ENCODE measurements at regions not wholly inside any gene's neighbourhood (a gene's known extent, or its start where the extent isn't known, plus 50 kb on each side); places are given as distances from the start of the nearest gene placed in this dataset.

GRCh38 chr5:40384782-40385390 lies 294.8 kb upstream of the PTGER4 start:
- TF ChIP-seq L3MBTL2 (conservative IDR thresholded peaks at IDR 0.05) (no peak), FOXM1 (IDR thresholded peaks at IDR 0.05; ENCODE audit: borderline replicate concordance) (no peak), FOXA1 (IDR thresholded peaks at IDR 0.05) (no peak), SP1 (IDR thresholded peaks at IDR 0.05) (no peak), ARNT (IDR thresholded peaks at IDR 0.05) (no peak), CTBP1 (IDR thresholded peaks at IDR 0.05; ENCODE audit: borderline replicate concordance) (no peak), ZNF384 (IDR thresholded peaks at IDR 0.05) (no peak), FOXK2 (IDR thresholded peaks at IDR 0.05) (no peak), HDGF (IDR thresholded peaks at IDR 0.05; ENCODE audit: borderline replicate concordance) (no peak), NFRKB (IDR thresholded peaks at IDR 0.05) (no peak), ELF4 (IDR thresholded peaks at IDR 0.05) (no peak)
- ChIA-PET POLR2A (no interaction called here), CTCF (interaction anchor here (0.6 to 0.9 kb wide), 2 partner anchors 96 to 513 kb away, joined by 3 to 4 read pairs; no protein-coding TSS in a partner anchor)
- no peak for DNase-seq (ENCODE audit: extremely low spot score)

GRCh38 chr5:40383749-40384651 lies 295.7 kb upstream of the PTGER4 start:
- DNase-seq (ENCODE audit: extremely low spot score) = no peak
- CTCF ChIA-PET = interaction anchor here (0.9 kb wide), 1 partner anchor 512 kb away, joined by 4 read pairs; no protein-coding TSS in a partner anchor
- TF ChIP-seq ELF4 (IDR thresholded peaks at IDR 0.05) = no peak
- TF ChIP-seq L3MBTL2 (conservative IDR thresholded peaks at IDR 0.05) = no peak
- TF ChIP-seq BHLHE40 (IDR thresholded peaks at IDR 0.05; ENCODE audit: borderline replicate concordance) = no peak
- TF ChIP-seq SP1 (IDR thresholded peaks at IDR 0.05) = no peak
- no peak for TF ChIP-seq SUZ12 (IDR thresholded peaks at IDR 0.05)
- TF ChIP-seq TARDBP (IDR thresholded peaks at IDR 0.05) = no peak
- TF ChIP-seq NFRKB (IDR thresholded peaks at IDR 0.05) = no peak
- TF ChIP-seq, protein P1, sequence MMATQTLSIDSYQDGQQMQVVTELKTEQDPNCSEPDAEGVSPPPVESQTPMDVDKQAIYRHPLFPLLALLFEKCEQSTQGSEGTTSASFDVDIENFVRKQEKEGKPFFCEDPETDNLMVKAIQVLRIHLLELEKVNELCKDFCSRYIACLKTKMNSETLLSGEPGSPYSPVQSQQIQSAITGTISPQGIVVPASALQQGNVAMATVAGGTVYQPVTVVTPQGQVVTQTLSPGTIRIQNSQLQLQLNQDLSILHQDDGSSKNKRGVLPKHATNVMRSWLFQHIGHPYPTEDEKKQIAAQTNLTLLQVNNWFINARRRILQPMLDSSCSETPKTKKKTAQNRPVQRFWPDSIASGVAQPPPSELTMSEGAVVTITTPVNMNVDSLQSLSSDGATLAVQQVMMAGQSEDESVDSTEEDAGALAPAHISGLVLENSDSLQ (IDR thresholded peaks at IDR 0.05) = no peak
- no peak for TF ChIP-seq FOXK2 (IDR thresholded peaks at IDR 0.05)
- no peak for TF ChIP-seq CTBP1 (IDR thresholded peaks at IDR 0.05; ENCODE audit: borderline replicate concordance)
- no peak for TF ChIP-seq ZNF384 (IDR thresholded peaks at IDR 0.05)
- no peak for TF ChIP-seq LEF1 (IDR thresholded peaks at IDR 0.05; ENCODE audit: borderline replicate concordance)
- TF ChIP-seq HDGF (IDR thresholded peaks at IDR 0.05; ENCODE audit: borderline replicate concordance) = no peak
- POLR2A ChIA-PET = no interaction called here

DNA sequence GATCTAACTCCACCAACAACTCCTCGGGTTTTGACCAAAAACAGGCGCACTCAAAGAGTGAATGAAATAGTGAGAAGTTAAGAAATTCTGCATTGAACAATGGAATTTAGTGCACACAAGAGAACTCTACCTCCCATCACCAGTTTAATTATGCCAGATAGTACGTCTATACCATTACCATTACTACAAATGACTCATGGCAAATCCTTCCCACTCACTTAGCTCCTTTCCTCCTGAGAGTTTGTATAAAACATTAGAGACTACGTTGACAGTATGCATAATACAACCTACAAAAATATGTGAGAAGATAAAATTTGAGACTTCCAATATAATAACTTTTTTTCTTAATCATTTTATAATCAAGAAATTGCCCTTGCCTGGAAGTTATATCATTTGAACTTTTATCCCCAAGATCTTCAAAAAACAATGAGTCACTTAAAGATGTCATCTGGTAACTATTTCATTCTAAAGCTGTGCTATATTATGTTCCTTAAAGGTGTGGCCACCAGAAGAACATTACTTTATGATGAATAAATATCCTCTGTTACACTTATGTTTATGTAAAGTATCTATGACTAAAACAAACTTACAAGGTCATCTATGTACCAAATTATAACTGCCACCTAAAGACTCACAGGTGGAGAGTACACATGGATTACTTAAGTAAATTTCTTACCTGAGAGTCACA lies 297.9 kb upstream of the PTGER4 start:
- DNase-seq (ENCODE audit: extremely low spot score) = no peak
- ChIA-PET CTCF (no interaction called here), POLR2A (no interaction called here)
- TF ChIP-seq ZNF384 (IDR thresholded peaks at IDR 0.05) = no peak
- no peak for TF ChIP-seq FOXM1 (IDR thresholded peaks at IDR 0.05; ENCODE audit: borderline replicate concordance)
- no peak for TF ChIP-seq ELF4 (IDR thresholded peaks at IDR 0.05)
- no peak for TF ChIP-seq BHLHE40 (IDR thresholded peaks at IDR 0.05; ENCODE audit: borderline replicate concordance)
- TF ChIP-seq CTBP1 (IDR thresholded peaks at IDR 0.05; ENCODE audit: borderline replicate concordance) = no peak
- no peak for TF ChIP-seq FOXK2 (IDR thresholded peaks at IDR 0.05)
- TF ChIP-seq FOXA1 (IDR thresholded peaks at IDR 0.05) = no peak
- no peak for TF ChIP-seq TARDBP (IDR thresholded peaks at IDR 0.05)
- no peak for TF ChIP-seq NFRKB (IDR thresholded peaks at IDR 0.05)

- TF ChIP-seq HDGF (IDR thresholded peaks at IDR 0.05; ENCODE audit: borderline replicate concordance) (no peak), BHLHE40 (IDR thresholded peaks at IDR 0.05; ENCODE audit: borderline replicate concordance) (no peak), L3MBTL2 (conservative IDR thresholded peaks at IDR 0.05) (no peak), CTBP1 (IDR thresholded peaks at IDR 0.05; ENCODE audit: borderline replicate concordance) (no peak), LEF1 (IDR thresholded peaks at IDR 0.05; ENCODE audit: borderline replicate concordance) (no peak), NFRKB (IDR thresholded peaks at IDR 0.05) (no peak)
- ChIA-PET CTCF (no interaction called here), POLR2A (no interaction called here)
- no peak for DNase-seq (ENCODE audit: extremely low spot score)
Measured at GRCh38 chr5:40381016-40381415, 298.7 kb upstream of the PTGER4 start.

GRCh38 chr5:40378396-40379177 lies 301.1 kb upstream of the PTGER4 start:
- POLR2A ChIA-PET = no interaction called here
- DNase-seq (ENCODE audit: extremely low spot score) = no peak
- CTCF ChIA-PET = no interaction called here
- TF ChIP-seq TARDBP (IDR thresholded peaks at IDR 0.05) = no peak
- no peak for TF ChIP-seq ARNT (IDR thresholded peaks at IDR 0.05)
- TF ChIP-seq SUZ12 (IDR thresholded peaks at IDR 0.05) = no peak
- no peak for TF ChIP-seq NFRKB (IDR thresholded peaks at IDR 0.05)
- TF ChIP-seq FOXK2 (IDR thresholded peaks at IDR 0.05) = no peak
- TF ChIP-seq ZNF384 (IDR thresholded peaks at IDR 0.05) = no peak
- TF ChIP-seq L3MBTL2 (conservative IDR thresholded peaks at IDR 0.05) = no peak
- TF ChIP-seq CTBP1 (IDR thresholded peaks at IDR 0.05; ENCODE audit: borderline replicate concordance) = no peak
- TF ChIP-seq BHLHE40 (IDR thresholded peaks at IDR 0.05; ENCODE audit: borderline replicate concordance) = no peak
- no peak for TF ChIP-seq FOXA1 (IDR thresholded peaks at IDR 0.05)
- TF ChIP-seq SP1 (IDR thresholded peaks at IDR 0.05) = no peak
- TF ChIP-seq FOXM1 (IDR thresholded peaks at IDR 0.05; ENCODE audit: borderline replicate concordance) = no peak

DNA sequence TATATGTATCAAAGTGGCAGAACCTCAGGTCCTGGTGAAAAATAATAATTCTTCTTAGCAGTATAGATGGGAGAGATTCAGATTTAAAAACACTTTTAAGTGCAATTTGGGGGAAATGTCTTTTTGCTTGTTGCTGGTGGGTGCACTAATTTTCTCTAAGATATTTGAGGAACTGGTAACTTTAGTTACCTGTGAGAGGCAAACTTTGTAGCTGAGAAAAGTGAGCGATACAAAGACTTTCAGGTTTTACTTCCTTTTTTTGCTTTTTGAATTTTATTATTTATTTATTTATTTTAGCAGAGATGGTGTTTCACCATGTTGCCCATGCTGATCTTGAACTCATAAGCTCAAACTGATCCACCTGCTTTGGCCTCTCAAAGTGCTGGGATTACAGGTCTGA lies 303.1 kb upstream of the PTGER4 start:
- no peak for DNase-seq (ENCODE audit: extremely low spot score)
- no peak for TF ChIP-seq LEF1 (IDR thresholded peaks at IDR 0.05; ENCODE audit: borderline replicate concordance)
- no peak for TF ChIP-seq SP1 (IDR thresholded peaks at IDR 0.05)
- no peak for TF ChIP-seq BHLHE40 (IDR thresholded peaks at IDR 0.05; ENCODE audit: borderline replicate concordance)
- no peak for TF ChIP-seq FOXM1 (IDR thresholded peaks at IDR 0.05; ENCODE audit: borderline replicate concordance)
- no peak for TF ChIP-seq NFRKB (IDR thresholded peaks at IDR 0.05)
- no peak for TF ChIP-seq ARNT (IDR thresholded peaks at IDR 0.05)
- TF ChIP-seq TARDBP (IDR thresholded peaks at IDR 0.05) = no peak
- no peak for TF ChIP-seq SUZ12 (IDR thresholded peaks at IDR 0.05)
- TF ChIP-seq, protein P1 (IDR thresholded peaks at IDR 0.05) = no peak
- no peak for TF ChIP-seq FOXA1 (IDR thresholded peaks at IDR 0.05)
- no peak for TF ChIP-seq FOXK2 (IDR thresholded peaks at IDR 0.05)
- TF ChIP-seq ELF4 (IDR thresholded peaks at IDR 0.05) = no peak
- no peak for TF ChIP-seq HDGF (IDR thresholded peaks at IDR 0.05; ENCODE audit: borderline replicate concordance)
- no peak for TF ChIP-seq CTBP1 (IDR thresholded peaks at IDR 0.05; ENCODE audit: borderline replicate concordance)
- TF ChIP-seq L3MBTL2 (conservative IDR thresholded peaks at IDR 0.05) = no peak
- CTCF ChIA-PET = no interaction called here
- POLR2A ChIA-PET = no interaction called here
